NT2/D1 (cell line): ENCODE measurements at regions not wholly inside any gene's neighbourhood (a gene's known extent, or its start where the extent isn't known, plus 50 kb on each side); places are given as distances from the start of the nearest gene placed in this dataset.

ENCODE experiments used
- SUZ12 ChIP-seq: IDR thresholded peaks from 2 replicates; pipeline ENCODE4 v1.6.1; 2011; ENCODE audit not compliant: insufficient read length, insufficient read depth; ENCODE audit errors: extremely low read depth
- YY1 ChIP-seq: IDR thresholded peaks from 2 replicates; pipeline ENCODE4 v1.6.1; 2011; ENCODE audit not compliant: insufficient read length, insufficient read depth

- TF ChIP-seq YY1 (no peak), SUZ12 (no peak)
These were observed 1115.3 kb upstream of the IGFBP7 start for GRCh38 chr4:58225460-58225859.
